ENCODE measurements at regions not wholly inside any gene's neighbourhood (a gene's known extent, or its start where the extent isn't known, plus 50 kb on each side); places are given as distances from the start of the nearest gene placed in this dataset.

DNA sequence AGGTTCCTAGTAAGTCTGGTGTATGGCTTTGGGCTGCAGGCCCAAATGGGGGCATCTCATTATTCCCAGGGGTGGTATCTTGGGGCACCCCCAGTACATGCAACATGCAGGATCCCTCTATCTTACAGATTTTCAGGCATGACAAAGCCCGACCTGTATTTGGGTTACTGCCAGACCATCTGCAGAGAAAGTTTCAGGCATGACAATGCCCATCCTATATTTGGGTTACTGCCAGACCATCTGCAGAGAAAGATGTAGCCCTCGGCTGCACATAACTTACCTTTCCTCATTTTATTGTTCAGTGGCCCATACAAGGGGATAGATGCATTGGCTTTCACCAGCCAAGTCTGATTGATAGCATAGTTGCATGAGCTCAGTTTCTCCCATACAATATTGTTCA, 112.2 kb upstream of the RAB18 start:
- no peaks in the 10 kb centered on the region for H3K36me3 ChIP-seq
- TF ChIP-seq POLR2A (IDR thresholded peaks at IDR 0.05), result no peak
- TF ChIP-seq EP300 (IDR thresholded peaks at IDR 0.05), result no peak
- TF ChIP-seq, protein P1, sequence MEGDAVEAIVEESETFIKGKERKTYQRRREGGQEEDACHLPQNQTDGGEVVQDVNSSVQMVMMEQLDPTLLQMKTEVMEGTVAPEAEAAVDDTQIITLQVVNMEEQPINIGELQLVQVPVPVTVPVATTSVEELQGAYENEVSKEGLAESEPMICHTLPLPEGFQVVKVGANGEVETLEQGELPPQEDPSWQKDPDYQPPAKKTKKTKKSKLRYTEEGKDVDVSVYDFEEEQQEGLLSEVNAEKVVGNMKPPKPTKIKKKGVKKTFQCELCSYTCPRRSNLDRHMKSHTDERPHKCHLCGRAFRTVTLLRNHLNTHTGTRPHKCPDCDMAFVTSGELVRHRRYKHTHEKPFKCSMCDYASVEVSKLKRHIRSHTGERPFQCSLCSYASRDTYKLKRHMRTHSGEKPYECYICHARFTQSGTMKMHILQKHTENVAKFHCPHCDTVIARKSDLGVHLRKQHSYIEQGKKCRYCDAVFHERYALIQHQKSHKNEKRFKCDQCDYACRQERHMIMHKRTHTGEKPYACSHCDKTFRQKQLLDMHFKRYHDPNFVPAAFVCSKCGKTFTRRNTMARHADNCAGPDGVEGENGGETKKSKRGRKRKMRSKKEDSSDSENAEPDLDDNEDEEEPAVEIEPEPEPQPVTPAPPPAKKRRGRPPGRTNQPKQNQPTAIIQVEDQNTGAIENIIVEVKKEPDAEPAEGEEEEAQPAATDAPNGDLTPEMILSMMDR (IDR thresholded peaks at IDR 0.05), result no peak
- TF ChIP-seq POLR2AphosphoS5 (IDR thresholded peaks at IDR 0.05), result no peak
- no peak overlapping the region for H3K27ac ChIP-seq
- H3K27me3 ChIP-seq, result no peaks in the 10 kb centered on the region
- no peak overlapping the region for H3K4me3 ChIP-seq
- DNase-seq, result no peak
- no peaks in the 10 kb centered on the region for H3K4me1 ChIP-seq
- WGBS, 5 donors, result 74 to 96% (median 83%) methylated on average over 2 of the region's 2 CpGs
- no peaks in the 10 kb centered on the region for H3K9me3 ChIP-seq
- intact Hi-C loops (cut with DNase I; ENCODE audit: low total_unique reads), result no loop called here

DNA sequence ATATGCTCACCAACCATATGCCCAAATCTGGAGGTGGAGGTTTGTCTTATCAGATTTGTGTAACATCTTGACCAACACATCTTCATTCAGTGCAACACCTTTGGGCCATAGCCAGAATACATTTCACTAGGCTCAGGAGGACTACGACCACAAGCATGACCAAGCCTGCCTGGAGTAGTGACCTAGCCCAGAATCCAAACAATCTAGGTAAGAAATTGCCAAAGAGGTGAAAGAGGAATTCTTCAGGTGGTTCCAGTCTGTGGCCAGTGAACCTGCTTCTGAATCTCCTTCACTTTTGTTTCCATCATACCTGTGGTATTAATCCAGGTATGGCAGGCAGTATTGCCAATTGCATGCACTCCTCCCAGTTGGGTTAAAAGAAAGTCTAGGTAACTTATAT, 112.8 kb upstream of the RAB18 start:
- H3K9me3 ChIP-seq, result no peaks in the 10 kb centered on the region

DNA sequence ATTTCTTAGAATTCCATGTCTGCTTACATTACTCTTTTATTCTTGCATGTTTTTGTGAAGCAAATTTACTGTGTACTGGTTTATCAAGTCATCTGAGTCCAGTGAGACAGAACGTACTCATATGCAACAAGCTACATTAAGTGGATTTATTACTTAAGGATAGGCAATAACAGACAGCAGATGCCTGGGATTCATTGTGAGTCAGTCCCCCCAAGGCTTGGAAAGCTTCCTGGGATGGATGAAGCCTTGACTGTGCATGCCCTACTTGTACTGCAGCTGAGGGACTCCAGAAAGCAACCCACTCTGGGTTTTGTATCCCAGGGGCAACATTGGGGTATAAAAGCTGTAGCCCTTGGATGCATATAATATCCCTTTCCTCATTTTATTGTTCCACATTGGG, 113.4 kb upstream of the RAB18 start:
- TF ChIP-seq POLR2A (IDR thresholded peaks at IDR 0.05) (no peak), EP300 (IDR thresholded peaks at IDR 0.05) (no peak), POLR2AphosphoS5 (IDR thresholded peaks at IDR 0.05) (no peak)
- TF ChIP-seq, protein P1 (IDR thresholded peaks at IDR 0.05), result no peak
- Histone ChIP-seq H3K4me3 (no peak overlapping the region), H3K27ac (no peak overlapping the region), H3K4me1 (no peaks in the 10 kb centered on the region), H3K9me3 (no peaks in the 10 kb centered on the region), H3K36me3 (no peaks in the 10 kb centered on the region), H3K27me3 (no peaks in the 10 kb centered on the region)
- no peak for DNase-seq
- intact Hi-C loops (cut with DNase I; ENCODE audit: low total_unique reads), result no loop called here
- 61 to 81% (median 70%) methylated on average over 1 of the region's 1 CpG for WGBS, 5 donors

More for the DNA sequence above, 112.8 kb upstream of the RAB18 start:
- DNase-seq, result no peak
- no peak overlapping the region for H3K4me3 ChIP-seq
- no peaks in the 10 kb centered on the region for H3K27me3 ChIP-seq
- H3K36me3 ChIP-seq, result no peaks in the 10 kb centered on the region
- TF ChIP-seq EP300 (IDR thresholded peaks at IDR 0.05) (no peak), POLR2A (IDR thresholded peaks at IDR 0.05) (no peak), POLR2AphosphoS5 (IDR thresholded peaks at IDR 0.05) (no peak)
- TF ChIP-seq, protein P1 (IDR thresholded peaks at IDR 0.05), result no peak
- no peaks in the 10 kb centered on the region for H3K4me1 ChIP-seq
- no peak overlapping the region for H3K27ac ChIP-seq
- intact Hi-C loops (cut with DNase I; ENCODE audit: low total_unique reads), result no loop called here
- WGBS, 5 donors, result 50 to 85% (median 66%) methylated on average over 1 of the region's 1 CpG

DNA sequence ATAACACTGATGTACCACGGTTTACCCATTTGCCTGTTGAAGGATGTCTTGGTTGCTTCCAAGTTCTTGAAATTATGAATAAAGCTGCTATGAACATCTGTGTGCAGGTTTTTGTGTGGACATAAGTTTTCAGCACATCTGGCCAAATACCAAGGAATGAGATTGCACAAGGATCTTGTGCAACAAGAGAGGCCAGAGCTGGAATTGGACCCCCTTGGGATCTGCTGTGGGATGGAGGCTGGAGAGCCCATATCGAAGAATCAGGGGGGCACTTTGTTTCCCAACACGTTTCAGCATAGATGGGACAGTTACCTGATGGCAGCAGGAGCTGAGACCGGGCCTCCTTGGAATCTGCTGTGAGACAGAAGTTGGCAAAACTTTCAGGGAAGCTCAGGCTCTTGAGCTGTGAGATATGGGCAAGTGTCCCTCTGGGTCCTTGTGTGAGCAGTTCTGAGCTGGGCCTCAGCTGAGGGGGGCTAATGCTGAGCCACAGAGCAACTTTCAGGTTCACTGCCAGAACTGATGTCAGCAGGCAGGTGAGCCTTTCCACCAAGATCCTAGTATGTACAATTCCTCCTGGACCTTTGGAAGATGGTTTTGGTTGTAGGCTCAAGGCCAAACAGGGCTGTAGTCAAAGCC, 115.2 kb upstream of the RAB18 start:
- no peaks in the 10 kb centered on the region for H3K4me1 ChIP-seq
- H3K27me3 ChIP-seq, result peaks cover 0 to 7% (median 0%) of the 10 kb centered on the region in 3 donors
- no peaks in the 10 kb centered on the region for H3K36me3 ChIP-seq
- intact Hi-C loops (cut with DNase I; ENCODE audit: low total_unique reads), result no loop called here
- DNase-seq, result no peak
- WGBS, 5 donors, result 66 to 79% (median 79%) methylated on average over 4 of the region's 4 CpGs
- TF ChIP-seq, protein P1 (IDR thresholded peaks at IDR 0.05), result no peak
- no peak for TF ChIP-seq EP300 (IDR thresholded peaks at IDR 0.05)
- TF ChIP-seq POLR2A (IDR thresholded peaks at IDR 0.05), result no peak
- TF ChIP-seq POLR2AphosphoS5 (IDR thresholded peaks at IDR 0.05), result no peak
- no peak overlapping the region for H3K27ac ChIP-seq
- H3K9me3 ChIP-seq, result no peaks in the 10 kb centered on the region
- H3K4me3 ChIP-seq, result no peak overlapping the region
